SK-N-SH treated with all-trans-retinoic acid at 6 μM for 48 hours (cell line): ENCODE measurements at regions not wholly inside any gene's neighbourhood (a gene's known extent, or its start where the extent isn't known, plus 50 kb on each side); places are given as distances from the start of the nearest gene placed in this dataset.

ENCODE experiments used
- ATAC-seq: fragments of 200-7000 bp; cut with Tn5 transposase; 3 replicates; pipeline ENCODE4 v1.9.1; 2020; ENCODE audit warnings: mild to moderate bottlenecking, moderate library complexity
- ARNTL ChIP-seq: fragments of 450-650 bp; formaldehyde crosslinking; IDR thresholded peaks from 2 replicates; pipeline ENCODE4 v1.5.0; 2020; ENCODE audit warnings: low read depth, mild to moderate bottlenecking, moderate library complexity, borderline replicate concordance
- BACH2 ChIP-seq: fragments of 250-450 bp; sonication (Bioruptor Pico); IDR thresholded peaks from 2 replicates; pipeline ENCODE4 v1.9.0; 2021; ENCODE audit warnings: mild to moderate bottlenecking, borderline replicate concordance
- CSDC2 ChIP-seq: fragments of 250-450 bp; sonication (Bioruptor Pico); IDR thresholded peaks from 2 replicates; pipeline ENCODE4 v1.5.0; 2020; ENCODE audit warnings: mild to moderate bottlenecking, moderate library complexity
- ESRRG ChIP-seq: fragments of 250-450 bp; sonication (Bioruptor Pico); IDR thresholded peaks from 2 replicates; pipeline ENCODE4 v1.6.1; 2021; ENCODE audit warnings: mild to moderate bottlenecking
- GLIS3 ChIP-seq: fragments of 250-450 bp; sonication (Bioruptor Pico); IDR thresholded peaks from 2 replicates; pipeline ENCODE4 v1.5.0; 2020; ENCODE audit warnings: mild to moderate bottlenecking, moderate library complexity
- ISL1 ChIP-seq: fragments of 250-450 bp; sonication (Bioruptor Pico); IDR thresholded peaks from 2 replicates; pipeline ENCODE4 v2.1.2; 2022; ENCODE audit warnings: mild to moderate bottlenecking, moderate library complexity
- OSR1 ChIP-seq: fragments of 250-450 bp; sonication (Bioruptor Pico); IDR thresholded peaks from 2 replicates; pipeline ENCODE4 v1.8.0; 2022; ENCODE audit warnings: moderate library complexity, mild to moderate bottlenecking, inconsistent platforms
- PATZ1 ChIP-seq: fragments of 250-450 bp; sonication (Bioruptor Pico); IDR thresholded peaks from 2 replicates; pipeline ENCODE4 v1.8.0; 2020; ENCODE audit warnings: mild to moderate bottlenecking, moderate library complexity, borderline replicate concordance
- PPARA ChIP-seq: fragments of 250-450 bp; sonication (Bioruptor Pico); IDR thresholded peaks from 2 replicates; pipeline ENCODE4 v1.5.0; 2020; ENCODE audit warnings: mild to moderate bottlenecking, borderline replicate concordance
- RARB ChIP-seq: fragments of 250-450 bp; sonication (Bioruptor Pico); IDR thresholded peaks from 2 replicates; pipeline ENCODE4 v1.8.0; 2021; ENCODE audit warnings: mild to moderate bottlenecking, moderate library complexity
- SNAI2 ChIP-seq: fragments of 250-450 bp; sonication (Bioruptor Pico); IDR thresholded peaks from 2 replicates; pipeline ENCODE4 v1.5.0; 2020; ENCODE audit warnings: mild to moderate bottlenecking, moderate library complexity
- TCF4 ChIP-seq: fragments of 250-450 bp; sonication (Bioruptor Pico); IDR thresholded peaks from 2 replicates; pipeline ENCODE4 v1.8.0; 2021; ENCODE audit warnings: mild to moderate bottlenecking, moderate library complexity, borderline replicate concordance
- TOX ChIP-seq: fragments of 250-450 bp; sonication (Bioruptor Pico); IDR thresholded peaks from 2 replicates; pipeline ENCODE4 v1.8.0; 2021; ENCODE audit warnings: mild to moderate bottlenecking, moderate library complexity, borderline replicate concordance
- TSHZ2 ChIP-seq: fragments of 250-450 bp; sonication (Bioruptor Pico); IDR thresholded peaks from 2 replicates; pipeline ENCODE4 v1.5.0; 2020; ENCODE audit warnings: mild to moderate bottlenecking, moderate library complexity
- ZC3H10 ChIP-seq: fragments of 250-450 bp; sonication (Bioruptor Pico); IDR thresholded peaks from 2 replicates; pipeline ENCODE4 v1.5.1; 2021; ENCODE audit warnings: mild to moderate bottlenecking, moderate library complexity
- ZFP30 ChIP-seq: fragments of 450-650 bp; formaldehyde crosslinking; IDR thresholded peaks from 2 replicates; pipeline ENCODE4 v1.5.0; 2022; ENCODE audit warnings: mild to moderate bottlenecking, moderate library complexity
- ZNF565 ChIP-seq: fragments of 450-650 bp; formaldehyde crosslinking; conservative IDR thresholded peaks from 2 replicates; pipeline ENCODE4 v1.5.0; 2020; ENCODE audit warnings: low read depth, mild to moderate bottlenecking, moderate library complexity
- ZNF70 ChIP-seq: fragments of 450-650 bp; formaldehyde crosslinking; IDR thresholded peaks from 2 replicates; pipeline ENCODE4 v1.5.0; 2020; ENCODE audit warnings: mild to moderate bottlenecking, moderate library complexity
- ZNF8 ChIP-seq: fragments of 450-650 bp; formaldehyde crosslinking; IDR thresholded peaks from 2 replicates; pipeline ENCODE4 v1.5.0; 2020; ENCODE audit warnings: mild to moderate bottlenecking, moderate library complexity
- TF ChIP-seq, protein P1 (sequence below): fragments of 250-450 bp; sonication (Bioruptor Pico); IDR thresholded peaks from 2 replicates; pipeline ENCODE4 v1.5.1; 2021; ENCODE audit warnings: mild to moderate bottlenecking, moderate library complexity
- TF ChIP-seq, protein P2 (sequence below): fragments of 250-450 bp; sonication (Bioruptor Pico); IDR thresholded peaks from 2 replicates; pipeline ENCODE4 v1.5.1; 2020; ENCODE audit warnings: low read depth, mild to moderate bottlenecking, moderate library complexity
- TF ChIP-seq, protein P3 (sequence below): fragments of 250-450 bp; sonication (Bioruptor Pico); IDR thresholded peaks from 2 replicates; pipeline ENCODE4 v1.8.0; 2021; ENCODE audit warnings: low read depth, mild to moderate bottlenecking, moderate library complexity, borderline replicate concordance

DNA sequence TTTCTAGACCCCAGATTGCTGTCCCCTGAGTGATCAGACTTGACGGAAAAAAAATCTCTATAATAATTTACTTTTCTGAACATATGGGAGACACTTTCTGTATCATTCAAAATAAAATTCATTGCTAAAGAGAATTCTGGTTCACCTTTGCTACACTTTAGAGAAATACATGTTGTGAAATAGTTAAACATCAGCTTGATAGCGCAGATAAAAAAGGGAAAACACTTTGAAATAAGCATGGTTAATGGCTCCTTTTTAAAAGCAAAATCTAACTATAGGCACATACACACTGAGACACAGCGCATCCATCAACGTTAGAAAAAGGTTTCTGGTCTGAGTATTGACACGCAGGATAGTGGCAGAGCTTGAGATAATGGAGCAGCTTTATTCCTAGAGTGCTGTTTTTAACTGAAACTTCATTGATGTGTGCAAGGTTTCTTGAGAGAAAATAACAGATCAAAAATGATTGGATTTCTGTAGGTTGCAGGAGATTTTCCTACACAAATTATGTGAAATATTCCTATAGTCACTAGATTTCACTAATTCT is 341.2 kb downstream of the MZT1 start:
- TF ChIP-seq TCF4 (CRISPR knock-in tag) (no peak), ARNTL (CRISPR knock-in tag) (no peak), RARB (CRISPR knock-in tag) (no peak), PATZ1 (CRISPR knock-in tag) (no peak), TSHZ2 (no peak), ZC3H10 (CRISPR knock-in tag) (no peak), CSDC2 (CRISPR knock-in tag) (no peak), GLIS3 (CRISPR knock-in tag) (no peak), ESRRG (CRISPR knock-in tag) (no peak), OSR1 (no peak), PPARA (CRISPR knock-in tag) (no peak), ZNF70 (CRISPR knock-in tag) (no peak), ZNF8 (no peak), BACH2 (CRISPR knock-in tag) (no peak), TOX (no peak), ZFP30 (CRISPR knock-in tag) (no peak)
- TF ChIP-seq, protein P1, sequence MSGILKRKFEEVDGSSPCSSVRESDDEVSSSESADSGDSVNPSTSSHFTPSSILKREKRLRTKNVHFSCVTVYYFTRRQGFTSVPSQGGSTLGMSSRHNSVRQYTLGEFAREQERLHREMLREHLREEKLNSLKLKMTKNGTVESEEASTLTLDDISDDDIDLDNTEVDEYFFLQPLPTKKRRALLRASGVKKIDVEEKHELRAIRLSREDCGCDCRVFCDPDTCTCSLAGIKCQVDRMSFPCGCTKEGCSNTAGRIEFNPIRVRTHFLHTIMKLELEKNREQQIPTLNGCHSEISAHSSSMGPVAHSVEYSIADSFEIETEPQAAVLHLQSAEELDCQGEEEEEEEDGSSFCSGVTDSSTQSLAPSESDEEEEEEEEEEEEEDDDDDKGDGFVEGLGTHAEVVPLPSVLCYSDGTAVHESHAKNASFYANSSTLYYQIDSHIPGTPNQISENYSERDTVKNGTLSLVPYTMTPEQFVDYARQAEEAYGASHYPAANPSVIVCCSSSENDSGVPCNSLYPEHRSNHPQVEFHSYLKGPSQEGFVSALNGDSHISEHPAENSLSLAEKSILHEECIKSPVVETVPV (CRISPR knock-in tag) = no peak
- TF ChIP-seq, protein P2, sequence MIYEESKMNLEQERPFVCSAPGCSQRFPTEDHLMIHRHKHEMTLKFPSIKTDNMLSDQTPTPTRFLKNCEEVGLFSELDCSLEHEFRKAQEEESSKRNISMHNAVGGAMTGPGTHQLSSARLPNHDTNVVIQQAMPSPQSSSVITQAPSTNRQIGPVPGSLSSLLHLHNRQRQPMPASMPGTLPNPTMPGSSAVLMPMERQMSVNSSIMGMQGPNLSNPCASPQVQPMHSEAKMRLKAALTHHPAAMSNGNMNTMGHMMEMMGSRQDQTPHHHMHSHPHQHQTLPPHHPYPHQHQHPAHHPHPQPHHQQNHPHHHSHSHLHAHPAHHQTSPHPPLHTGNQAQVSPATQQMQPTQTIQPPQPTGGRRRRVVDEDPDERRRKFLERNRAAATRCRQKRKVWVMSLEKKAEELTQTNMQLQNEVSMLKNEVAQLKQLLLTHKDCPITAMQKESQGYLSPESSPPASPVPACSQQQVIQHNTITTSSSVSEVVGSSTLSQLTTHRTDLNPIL (CRISPR knock-in tag) = no peak
- TF ChIP-seq, protein P3, sequence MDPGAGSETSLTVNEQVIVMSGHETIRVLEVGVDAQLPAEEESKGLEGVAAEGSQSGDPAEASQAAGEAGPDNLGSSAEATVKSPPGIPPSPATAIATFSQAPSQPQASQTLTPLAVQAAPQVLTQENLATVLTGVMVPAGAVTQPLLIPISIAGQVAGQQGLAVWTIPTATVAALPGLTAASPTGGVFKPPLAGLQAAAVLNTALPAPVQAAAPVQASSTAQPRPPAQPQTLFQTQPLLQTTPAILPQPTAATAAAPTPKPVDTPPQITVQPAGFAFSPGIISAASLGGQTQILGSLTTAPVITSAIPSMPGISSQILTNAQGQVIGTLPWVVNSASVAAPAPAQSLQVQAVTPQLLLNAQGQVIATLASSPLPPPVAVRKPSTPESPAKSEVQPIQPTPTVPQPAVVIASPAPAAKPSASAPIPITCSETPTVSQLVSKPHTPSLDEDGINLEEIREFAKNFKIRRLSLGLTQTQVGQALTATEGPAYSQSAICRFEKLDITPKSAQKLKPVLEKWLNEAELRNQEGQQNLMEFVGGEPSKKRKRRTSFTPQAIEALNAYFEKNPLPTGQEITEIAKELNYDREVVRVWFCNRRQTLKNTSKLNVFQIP (CRISPR knock-in tag) = no peak
- no peak for ATAC-seq

GRCh38 chr13:72384879-72385278 is 342.6 kb downstream of the MZT1 start:
- TF ChIP-seq ZNF565 (CRISPR knock-in tag) = no peak
- TF ChIP-seq TCF4 (CRISPR knock-in tag) = no peak
- TF ChIP-seq ISL1 (CRISPR knock-in tag) = peak; percentile 38; the same call in 1 of the 2 replicates
- no peak for ATAC-seq

GRCh38 chr13:72384186-72384823 is 343.1 kb downstream of the MZT1 start:
- ATAC-seq = no peak
- TF ChIP-seq ZNF8 = no peak
- TF ChIP-seq ZFP30 (CRISPR knock-in tag) = no peak
- TF ChIP-seq TSHZ2 = no peak
- no peak for TF ChIP-seq GLIS3 (CRISPR knock-in tag)
- TF ChIP-seq ISL1 (CRISPR knock-in tag) = no peak
- TF ChIP-seq, protein P3 (CRISPR knock-in tag) = no peak
- TF ChIP-seq SNAI2 (CRISPR knock-in tag) = no peak
- TF ChIP-seq OSR1 = no peak
